H9 (cell line): ENCODE measurements at regions not wholly inside any gene's neighbourhood (a gene's known extent, or its start where the extent isn't known, plus 50 kb on each side); places are given as distances from the start of the nearest gene placed in this dataset.

Experiments used
- DNase-seq: peaks from one replicate; pipeline ENCODE4 v3.0.0-alpha.2; 2017
- H2AFZ ChIP-seq: one replicate; pipeline ENCODE4 v1.6.1; 2013; ENCODE audit warnings: mild to moderate bottlenecking, low read length, control low read depth, moderate library complexity
- H2AK5ac ChIP-seq: 2 replicates; pipeline ENCODE4 v1.6.1; 2013; ENCODE audit warnings: low read length, control low read depth, mixed read lengths; ENCODE audit not compliant: insufficient read length
- H2BK120ac ChIP-seq: one replicate; pipeline ENCODE4 v1.6.1; 2013; ENCODE audit warnings: low read depth, mild to moderate bottlenecking, low read length, control low read depth, inconsistent platforms; ENCODE audit not compliant: poor library complexity, severe bottlenecking
- H2BK12ac ChIP-seq: 2 replicates; pipeline ENCODE4 v1.6.1; 2013; ENCODE audit warnings: low read length, control low read depth, mixed read lengths, low read depth; ENCODE audit not compliant: insufficient read length
- H2BK15ac ChIP-seq: 2 replicates; pipeline ENCODE4 v1.6.1; 2013; ENCODE audit warnings: low read depth, low read length, control low read depth
- H2BK20ac ChIP-seq: one replicate; pipeline ENCODE4 v1.6.1; 2013; ENCODE audit warnings: low read depth, mild to moderate bottlenecking, low read length, control low read depth, inconsistent platforms; ENCODE audit not compliant: poor library complexity, severe bottlenecking
- H2BK5ac ChIP-seq: 2 replicates; pipeline ENCODE4 v1.6.1; 2013; ENCODE audit warnings: low read length, control low read depth, mixed read lengths; ENCODE audit not compliant: insufficient read length
- H3K14ac ChIP-seq: 2 replicates; pipeline ENCODE4 v1.6.1; 2013; ENCODE audit warnings: low read length, control low read depth; ENCODE audit not compliant: insufficient read depth
- H3K18ac ChIP-seq: 2 replicates; pipeline ENCODE4 v1.6.1; 2013; ENCODE audit warnings: low read depth, mild to moderate bottlenecking, mixed read lengths, low read length, control low read depth; ENCODE audit not compliant: insufficient read length
- H3K23ac ChIP-seq: 2 replicates; pipeline ENCODE4 v1.6.1; 2013; ENCODE audit warnings: low read length, control low read depth, mixed read lengths, low read depth; ENCODE audit not compliant: insufficient read length
- H3K23me2 ChIP-seq: 2 replicates; pipeline ENCODE4 v1.6.1; 2013; ENCODE audit warnings: low read depth, mild to moderate bottlenecking, mixed read lengths, low read length, control low read depth; ENCODE audit not compliant: insufficient read length, poor library complexity, severe bottlenecking
- H3K27ac ChIP-seq: 2 replicates; pipeline ENCODE4 v1.5.1; 2013; ENCODE audit warnings: low read length, control low read depth, mixed read lengths, low read depth; ENCODE audit not compliant: insufficient read length
- H3K27me3 ChIP-seq: 2 replicates; pipeline ENCODE4 v1.6.1; 2013; ENCODE audit warnings: low read length, control low read depth, inconsistent platforms; ENCODE audit not compliant: insufficient read depth
- H3K4ac ChIP-seq: 2 replicates; pipeline ENCODE4 v1.6.1; 2013; ENCODE audit warnings: low read depth, mild to moderate bottlenecking, control low read depth, inconsistent platforms, low read length, moderate library complexity
- H3K4me1 ChIP-seq: 2 replicates; pipeline ENCODE4 v1.6.1; 2013; ENCODE audit warnings: low read length, control low read depth, inconsistent platforms; ENCODE audit not compliant: insufficient read depth
- H3K4me2 ChIP-seq: 2 replicates; pipeline ENCODE4 v1.6.1; 2013; ENCODE audit warnings: low read length, control low read depth, mixed read lengths; ENCODE audit not compliant: insufficient read length, insufficient read depth
- H3K56ac ChIP-seq: 2 replicates; pipeline ENCODE4 v1.6.1; 2013; ENCODE audit warnings: low read depth, mild to moderate bottlenecking, mixed read lengths, low read length, control low read depth; ENCODE audit not compliant: insufficient read length
- H3K79me1 ChIP-seq: 2 replicates; pipeline ENCODE4 v1.6.1; 2013; ENCODE audit warnings: low read depth, mild to moderate bottlenecking, moderate library complexity, low read length, control low read depth, inconsistent platforms; ENCODE audit not compliant: insufficient read depth, poor library complexity, severe bottlenecking
- H3K79me2 ChIP-seq: 2 replicates; pipeline ENCODE4 v1.6.1; 2013; ENCODE audit warnings: low read length, control low read depth, inconsistent platforms; ENCODE audit not compliant: insufficient read depth
- H3K9ac ChIP-seq: 2 replicates; pipeline ENCODE4 v1.6.1; 2013; ENCODE audit warnings: low read length, control low read depth, mixed read lengths; ENCODE audit not compliant: insufficient read length; ENCODE audit errors: extremely low read depth
- H3K9me3 ChIP-seq: one replicate; pipeline ENCODE4 v1.6.1; 2013; ENCODE audit warnings: low read depth, low read length, inconsistent platforms; ENCODE audit not compliant: control insufficient read depth
- H3T11ph ChIP-seq: one replicate; pipeline ENCODE4 v1.6.1; 2013; ENCODE audit warnings: mild to moderate bottlenecking, low read length, control low read depth, inconsistent platforms
- H4K20me1 ChIP-seq: one replicate; pipeline ENCODE4 v1.6.1; 2013; ENCODE audit not compliant: control insufficient read depth, insufficient read length, insufficient read depth
- H4K5ac ChIP-seq: 2 replicates; pipeline ENCODE4 v1.6.1; 2013; ENCODE audit warnings: low read depth, mild to moderate bottlenecking, mixed read lengths, low read length, control low read depth; ENCODE audit not compliant: insufficient read length
- H4K8ac ChIP-seq: replicated peaks from 2 replicates; pipeline ENCODE4 v1.6.1; 2013; ENCODE audit warnings: low read length, control low read depth, mixed read lengths, low read depth; ENCODE audit not compliant: insufficient read length
- H4K91ac ChIP-seq: 2 replicates; pipeline ENCODE4 v1.6.1; 2013; ENCODE audit warnings: low read depth, mild to moderate bottlenecking, moderate library complexity, mixed read lengths, low read length, control low read depth; ENCODE audit not compliant: insufficient read length
- H3K27ac Mint-ChIP-seq, 3 experiments: 2 replicates in 2 of 3; 3 replicates in 1 of 3; pipeline ENCODE4 v1.8.0; 2020 to 2021; ENCODE audit warnings: mixed read lengths in 3 of 3, mild to moderate bottlenecking in 1 of 3, moderate library complexity in 1 of 3
- H3K27me3 Mint-ChIP-seq: 2 replicates; pipeline ENCODE4 v1.8.0; 2021; ENCODE audit warnings: low read depth, mild to moderate bottlenecking, moderate library complexity, mixed read lengths
- H3K36me3 Mint-ChIP-seq, 3 experiments: 2 replicates in 2 of 3; 3 replicates in 1 of 3; pipeline ENCODE4 v1.8.0; 2020 to 2021; ENCODE audit warnings: low read depth in 3 of 3, mixed read lengths in 3 of 3; ENCODE audit not compliant: insufficient read depth in 1 of 3
- H3K4me1 Mint-ChIP-seq, 2 experiments: 2 replicates each; pipeline ENCODE4 v1.8.0; 2020; ENCODE audit warnings: mixed read lengths in 2 of 2
- H3K4me3 Mint-ChIP-seq, 2 experiments: 2 replicates in 1 of 2; 3 replicates in 1 of 2; pipeline ENCODE4 v1.8.0; 2020 to 2021; ENCODE audit warnings: mild to moderate bottlenecking in 2 of 2, mixed read lengths in 2 of 2, moderate library complexity in 1 of 2
- H3K9me3 Mint-ChIP-seq, 2 experiments: 2 replicates in 1 of 2; 3 replicates in 1 of 2; pipeline ENCODE4 v1.8.0; 2020; ENCODE audit warnings: mild to moderate bottlenecking in 2 of 2, mixed read lengths in 2 of 2, moderate library complexity in 1 of 2
- CTCF ChIP-seq: fragments of 200-600 bp; sonication (generic); conservative IDR thresholded peaks from 3 replicates; pipeline ENCODE4 v1.8.0; 2021; ENCODE audit warnings: antibody characterized with exemption, mild to moderate bottlenecking
- WGBS: extraction: QIAGEN DNeasy Blood & Tissue Kit; methylation state at CpG from one replicate; pipeline ENCODE4 v1.1.7; 2013; ENCODE audit warnings: missing lambda C conversion rate, low lambda C conversion rate, mixed read lengths; ENCODE audit not compliant: insufficient read length; ENCODE audit errors: extremely low coverage; 5-methylcytosine and 5-hydroxymethylcytosine counted together

GRCh38 chr6:66277400-66277799 is 570.4 kb upstream of the EYS start:
- H3K4ac ChIP-seq, result no peak overlapping the region
- no CpG with 5 or more reads among the region's 1 CpG for WGBS
- no peak overlapping the region for H3K18ac ChIP-seq
- H2AK5ac ChIP-seq, result no peak overlapping the region
- peaks cover 0 to 3% of the 10 kb centered on the region in 2 experiments; a peak in 2 of 5 replicates for H3K9me3 Mint-ChIP-seq
- H3K79me2 ChIP-seq, result no peaks in the 10 kb centered on the region
- TF ChIP-seq CTCF, result no peak
- H4K5ac ChIP-seq, result no peak overlapping the region
- H3K9ac ChIP-seq, result no peak overlapping the region
- peaks cover 0 to 4% (median 4%) of the 10 kb centered on the region in 3 experiments; a peak in 2 of 7 replicates for H3K36me3 Mint-ChIP-seq
- no peaks in the 10 kb centered on the region for H3K79me1 ChIP-seq
- H3K56ac ChIP-seq, result no peak overlapping the region
- no peak overlapping the region for H3K4me3 Mint-ChIP-seq
- no peak overlapping the region for H2BK12ac ChIP-seq
- no peak overlapping the region for H2AFZ ChIP-seq
- H4K8ac ChIP-seq, result no peak overlapping the region
- no peak for DNase-seq
- no peak overlapping the region for H4K91ac ChIP-seq
- peaks cover 3 to 7% of the 10 kb centered on the region in 2 experiments; a peak in 2 of 4 replicates for H3K4me1 Mint-ChIP-seq
- no peaks in the 10 kb centered on the region for H3K9me3 ChIP-seq
- no peak overlapping the region for H3K4me2 ChIP-seq
- H3K27me3 ChIP-seq, result no peaks in the 10 kb centered on the region
- H3T11ph ChIP-seq, result no peak overlapping the region
- no peaks in the 10 kb centered on the region for H3K23me2 ChIP-seq
- no peak overlapping the region for H3K14ac ChIP-seq
- H2BK15ac ChIP-seq, result no peak overlapping the region
- no peaks in the 10 kb centered on the region for H4K20me1 ChIP-seq
- H2BK5ac ChIP-seq, result no peak overlapping the region
- H3K23ac ChIP-seq, result no peak overlapping the region
- no peak overlapping the region for H3K27ac Mint-ChIP-seq
- H3K27me3 Mint-ChIP-seq, result no peaks in the 10 kb centered on the region
- H3K27ac ChIP-seq, result no peak overlapping the region
- H3K4me1 ChIP-seq, result no peaks in the 10 kb centered on the region
- no peak overlapping the region for H2BK20ac ChIP-seq
- H2BK120ac ChIP-seq, result no peak overlapping the region
